H7 (cell line): ENCODE measurements at regions not wholly inside any gene's neighbourhood (a gene's known extent, or its start where the extent isn't known, plus 50 kb on each side); places are given as distances from the start of the nearest gene placed in this dataset.

ENCODE experiments used
- DNase-seq: peaks from one replicate; pipeline ENCODE4 v3.0.0; 2012
- H3K27me3 ChIP-seq: 2 replicates; pipeline ENCODE4 v1.6.0; 2011; ENCODE audit warnings: mild to moderate bottlenecking, low read length; ENCODE audit not compliant: control insufficient read depth, insufficient read depth
- H3K36me3 ChIP-seq: replicated peaks from 2 replicates; pipeline ENCODE4 v1.5.1; 2011; ENCODE audit warnings: low read length; ENCODE audit not compliant: control insufficient read depth, insufficient read depth
- H3K4me3 ChIP-seq: 2 replicates; pipeline ENCODE4 v1.5.1; 2011; ENCODE audit warnings: low read depth, mild to moderate bottlenecking, control low read depth, low read length, moderate library complexity; ENCODE audit not compliant: insufficient read depth

- no peak for DNase-seq
- no peaks in the 10 kb centered on the region for H3K27me3 ChIP-seq
- no peaks in the 10 kb centered on the region for H3K36me3 ChIP-seq
- H3K4me3 ChIP-seq: no peak overlapping the region
Measured at GRCh38 chr14:98321841-98322240, 950.2 kb downstream of the BCL11B start.

GRCh38 chr14:98323836-98324235 is 948.2 kb downstream of the BCL11B start:
- no peak for DNase-seq
- Histone ChIP-seq H3K27me3 (no peaks in the 10 kb centered on the region), H3K36me3 (no peaks in the 10 kb centered on the region), H3K4me3 (no peak overlapping the region)

- Histone ChIP-seq H3K36me3 (no peaks in the 10 kb centered on the region), H3K4me3 (no peak overlapping the region), H3K27me3 (no peaks in the 10 kb centered on the region)
- DNase-seq: no peak
Measured at GRCh38 chr14:98325761-98326160, 946.2 kb downstream of the BCL11B start.

GRCh38 chr14:98328496-98328895 is 943.5 kb downstream of the BCL11B start:
- Histone ChIP-seq H3K4me3 (no peak overlapping the region), H3K27me3 (no peaks in the 10 kb centered on the region), H3K36me3 (no peaks in the 10 kb centered on the region)
- no peak for DNase-seq

- Histone ChIP-seq H3K4me3 (no peak overlapping the region), H3K27me3 (no peaks in the 10 kb centered on the region), H3K36me3 (no peaks in the 10 kb centered on the region)
- DNase-seq: no peak
Measured at GRCh38 chr14:98334186-98334585, 937.8 kb downstream of the BCL11B start.

GRCh38 chr14:98341211-98341610 is 930.8 kb downstream of the BCL11B start:
- Histone ChIP-seq H3K27me3 (no peaks in the 10 kb centered on the region), H3K4me3 (no peak overlapping the region), H3K36me3 (no peaks in the 10 kb centered on the region)
- no peak for DNase-seq

GRCh38 chr14:98345161-98345560 is 926.8 kb downstream of the BCL11B start:
- no peak overlapping the region for H3K4me3 ChIP-seq
- DNase-seq: no peak
- H3K27me3 ChIP-seq: no peaks in the 10 kb centered on the region
- no peaks in the 10 kb centered on the region for H3K36me3 ChIP-seq

GRCh38 chr14:98347686-98348085 is 924.3 kb downstream of the BCL11B start:
- no peak for DNase-seq
- Histone ChIP-seq H3K4me3 (no peak overlapping the region), H3K27me3 (no peaks in the 10 kb centered on the region), H3K36me3 (no peaks in the 10 kb centered on the region)

- Histone ChIP-seq H3K36me3 (no peaks in the 10 kb centered on the region), H3K27me3 (no peaks in the 10 kb centered on the region), H3K4me3 (no peak overlapping the region)
- no peak for DNase-seq
Measured at GRCh38 chr14:98348505-98348904, 923.5 kb downstream of the BCL11B start.

- Histone ChIP-seq H3K27me3 (no peaks in the 10 kb centered on the region), H3K36me3 (no peaks in the 10 kb centered on the region), H3K4me3 (no peak overlapping the region)
- no peak for DNase-seq
Measured at GRCh38 chr14:98350213-98350612, 921.8 kb downstream of the BCL11B start.

GRCh38 chr14:98364961-98365360 is 907.0 kb downstream of the BCL11B start:
- no peak for DNase-seq
- Histone ChIP-seq H3K4me3 (no peak overlapping the region), H3K36me3 (no peaks in the 10 kb centered on the region), H3K27me3 (no peaks in the 10 kb centered on the region)

- H3K36me3 ChIP-seq: no peaks in the 10 kb centered on the region
- DNase-seq: no peak
- H3K4me3 ChIP-seq: no peak overlapping the region
- H3K27me3 ChIP-seq: no peaks in the 10 kb centered on the region
Measured at GRCh38 chr14:98366429-98366828, 905.6 kb downstream of the BCL11B start.

GRCh38 chr14:98368221-98368620 is 903.8 kb downstream of the BCL11B start:
- DNase-seq: no peak
- no peak overlapping the region for H3K4me3 ChIP-seq
- no peaks in the 10 kb centered on the region for H3K27me3 ChIP-seq
- no peaks in the 10 kb centered on the region for H3K36me3 ChIP-seq

GRCh38 chr14:98368916-98369315 is 903.1 kb downstream of the BCL11B start:
- Histone ChIP-seq H3K27me3 (no peaks in the 10 kb centered on the region), H3K36me3 (no peaks in the 10 kb centered on the region), H3K4me3 (no peak overlapping the region)
- DNase-seq: no peak

GRCh38 chr14:98369344-98369743 is 902.7 kb downstream of the BCL11B start:
- Histone ChIP-seq H3K27me3 (no peaks in the 10 kb centered on the region), H3K4me3 (no peak overlapping the region), H3K36me3 (no peaks in the 10 kb centered on the region)
- DNase-seq: no peak

- Histone ChIP-seq H3K4me3 (no peak overlapping the region), H3K36me3 (no peaks in the 10 kb centered on the region), H3K27me3 (no peaks in the 10 kb centered on the region)
- DNase-seq: no peak
Measured at GRCh38 chr14:98370352-98370751, 901.6 kb downstream of the BCL11B start.
